ENCODE measurements at regions not wholly inside any gene's neighbourhood (a gene's known extent, or its start where the extent isn't known, plus 50 kb on each side); places are given as distances from the start of the nearest gene placed in this dataset.

GRCh38 chr10:131492211-131492857, 180.8 kb upstream of the TCERG1L start:
- no peak overlapping the region for H3K27ac ChIP-seq (ENCODE audit: low read depth in 1 of 2, low read length in 2 of 2)
- POLR2A ChIA-PET: no interaction called here
- no peaks in the 10 kb centered on the region for H3K27me3 ChIP-seq (ENCODE audit: control insufficient read depth in 1 of 2, insufficient read depth in 2 of 2, low read length in 2 of 2)
- DNase-seq (no peak), ATAC-seq (ENCODE audit: poor library complexity) (no peak)
- Mint-ChIP-seq H3K9me3 (no peaks in the 10 kb centered on the region), H3K4me1 (ENCODE audit: low read depth) (no peaks in the 10 kb centered on the region), H3K4me3 (no peak overlapping the region), H3K27ac (no peak overlapping the region), H3K27me3 (no peaks in the 10 kb centered on the region), H3K36me3 (ENCODE audit: low read depth) (no peaks in the 10 kb centered on the region)
- CTCF ChIA-PET: no interaction called here
- no peaks in the 10 kb centered on the region for H3K36me3 ChIP-seq (ENCODE audit: insufficient read depth, low read length)
- no peaks in the 10 kb centered on the region for H3K4me1 ChIP-seq (ENCODE audit: insufficient read depth, low read length)
- intact Hi-C loops (cut with DNase I, micrococcal nuclease): no loop called here
- TF ChIP-seq CTCF (IDR thresholded peaks at IDR 0.05): no peak
- H3K4me3 ChIP-seq (ENCODE audit: low read length): no peak overlapping the region
- peaks cover 0 to 24% of the 10 kb centered on the region in 2 experiments for H3K9me3 ChIP-seq (ENCODE audit: control insufficient read depth in 1 of 2, insufficient read depth in 1 of 2, low read length in 2 of 2)

DNA sequence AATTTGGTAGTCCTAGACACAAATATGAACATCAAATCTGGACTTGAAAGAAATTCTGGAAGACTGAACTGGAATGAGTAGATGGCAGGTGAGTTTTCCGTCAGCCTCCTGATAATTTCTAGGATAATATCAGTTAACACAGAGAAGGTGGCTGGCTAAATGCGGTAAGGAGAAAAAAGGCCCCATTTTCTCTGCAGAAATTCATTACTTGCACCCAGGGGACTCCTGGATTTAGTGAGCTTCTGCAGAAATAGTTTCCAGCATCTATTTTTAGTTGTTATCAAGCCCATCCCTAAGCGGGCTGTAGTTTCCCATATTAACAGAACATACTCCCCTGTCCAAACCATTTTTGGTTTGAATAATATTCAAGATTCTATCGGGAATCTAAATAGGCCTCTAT, 181.9 kb upstream of the TCERG1L start:
- ChIA-PET CTCF (no interaction called here), POLR2A (no interaction called here)
- no peak overlapping the region for H3K4me3 ChIP-seq (ENCODE audit: low read length)
- Mint-ChIP-seq H3K4me1 (ENCODE audit: low read depth) (no peaks in the 10 kb centered on the region), H3K27ac (no peak overlapping the region), H3K36me3 (ENCODE audit: low read depth) (no peaks in the 10 kb centered on the region), H3K4me3 (no peak overlapping the region), H3K9me3 (no peaks in the 10 kb centered on the region), H3K27me3 (no peaks in the 10 kb centered on the region)
- no peaks in the 10 kb centered on the region for H3K27me3 ChIP-seq (ENCODE audit: control insufficient read depth in 1 of 2, insufficient read depth in 2 of 2, low read length in 2 of 2)
- no peak overlapping the region for H3K27ac ChIP-seq (ENCODE audit: low read depth in 1 of 2, low read length in 2 of 2)
- TF ChIP-seq CTCF (IDR thresholded peaks at IDR 0.05): no peak
- ATAC-seq (ENCODE audit: poor library complexity) (no peak), DNase-seq (no peak)
- intact Hi-C loops (cut with DNase I, micrococcal nuclease): no loop called here
- H3K9me3 ChIP-seq (ENCODE audit: control insufficient read depth in 1 of 2, insufficient read depth in 1 of 2, low read length in 2 of 2): peaks cover 0 to 22% of the 10 kb centered on the region in 2 experiments
- no peaks in the 10 kb centered on the region for H3K4me1 ChIP-seq (ENCODE audit: insufficient read depth, low read length)
- H3K36me3 ChIP-seq (ENCODE audit: insufficient read depth, low read length): no peaks in the 10 kb centered on the region

DNA sequence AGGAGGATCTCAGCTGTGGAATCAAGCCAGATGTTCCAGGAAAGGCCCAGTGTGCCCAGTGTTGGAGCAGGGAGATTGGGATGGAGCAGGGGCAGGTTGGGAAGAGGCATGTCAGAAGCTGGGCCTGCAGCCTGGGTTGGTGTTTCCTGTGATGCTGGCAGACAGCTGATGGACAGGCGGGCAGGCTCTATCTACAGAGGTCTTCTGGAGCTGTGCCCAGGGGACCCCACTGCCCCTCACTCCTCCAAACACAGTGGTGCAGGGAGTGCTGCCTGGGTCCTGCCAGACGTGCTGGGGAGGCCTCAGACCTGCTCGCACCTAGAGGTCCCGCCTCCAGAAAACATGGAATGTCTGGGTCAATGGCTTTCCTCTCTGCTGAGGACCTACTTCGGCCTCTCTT, 182.9 kb upstream of the TCERG1L start:
- Histone ChIP-seq H3K27ac (ENCODE audit: low read depth in 1 of 2, low read length in 2 of 2) (no peak overlapping the region), H3K4me3 (ENCODE audit: low read length) (no peak overlapping the region), H3K9me3 (ENCODE audit: control insufficient read depth in 1 of 2, insufficient read depth in 1 of 2, low read length in 2 of 2) (peaks cover 0 to 22% of the 10 kb centered on the region in 2 experiments), H3K36me3 (ENCODE audit: insufficient read depth, low read length) (no peaks in the 10 kb centered on the region), H3K27me3 (ENCODE audit: control insufficient read depth in 1 of 2, insufficient read depth in 2 of 2, low read length in 2 of 2) (no peaks in the 10 kb centered on the region), H3K4me1 (ENCODE audit: insufficient read depth, low read length) (no peaks in the 10 kb centered on the region)
- H3K4me3 Mint-ChIP-seq: no peak overlapping the region
- no peaks in the 10 kb centered on the region for H3K9me3 Mint-ChIP-seq
- ATAC-seq (ENCODE audit: poor library complexity): no peak
- intact Hi-C loops (cut with DNase I, micrococcal nuclease): no loop called here
- ChIA-PET CTCF (no interaction called here), POLR2A (no interaction called here)
- H3K27ac Mint-ChIP-seq: no peak overlapping the region
- no peaks in the 10 kb centered on the region for H3K36me3 Mint-ChIP-seq (ENCODE audit: low read depth)
- no peaks in the 10 kb centered on the region for H3K27me3 Mint-ChIP-seq
- TF ChIP-seq CTCF (IDR thresholded peaks at IDR 0.05): no peak
- DNase-seq: no peak
- no peaks in the 10 kb centered on the region for H3K4me1 Mint-ChIP-seq (ENCODE audit: low read depth)
